NCI-H2196 (cell line): ENCODE measurements at regions not wholly inside any gene's neighbourhood (a gene's known extent, or its start where the extent isn't known, plus 50 kb on each side); places are given as distances from the start of the nearest gene placed in this dataset.
"Not testable (repeated sequence)": the region's sequence is repeated elsewhere in the genome, so short reads cannot be mapped to it uniquely, and the experiment has no call there.

Experiments
- DNase-seq: peaks from one replicate; lab custom pipeline; 2025; ENCODE audit not compliant: unreplicated experiment; lab: John Stamatoyannopoulos, UW

GRCh38 chr20:5660756-5661155, 50.0 kb upstream of the GPCPD1 start:
- DNase-seq, result not testable (repeated sequence)
